Activated naive CD4-positive, alpha-beta T cell treated with anti-CD3 and anti-CD28 coated beads, Interleukin-2, amount 10 ng/mL, durations not matched to agents 7 days and 5 days (primary cell): ENCODE measurements at regions not wholly inside any gene's neighbourhood (a gene's known extent, or its start where the extent isn't known, plus 50 kb on each side); places are given as distances from the start of the nearest gene placed in this dataset.

Source experiments
- CTCF ChIA-PET: fragments of 350-600 bp; sonication (Branson Sonifier 250); formaldehyde crosslinking; loops from one replicate; lab custom pipeline; 2021; ENCODE audit warnings: antibody characterized with exemption; lab: Charles Lee
- DNase-seq: peaks from one replicate; pipeline ENCODE4 v3.0.0-alpha.2; 2020
- H3K27ac Mint-ChIP-seq: one replicate; pipeline ENCODE4 v1.8.0; 2021; ENCODE audit warnings: mild to moderate bottlenecking, moderate library complexity, mixed read lengths
- H3K27me3 Mint-ChIP-seq: one replicate; pipeline ENCODE4 v1.8.0; 2021; ENCODE audit warnings: mild to moderate bottlenecking, mixed read lengths
- H3K36me3 Mint-ChIP-seq: one replicate; pipeline ENCODE4 v1.8.0; 2021; ENCODE audit warnings: mixed read lengths
- H3K4me1 Mint-ChIP-seq: one replicate; pipeline ENCODE4 v1.8.0; 2021; ENCODE audit warnings: mixed read lengths
- H3K4me3 Mint-ChIP-seq: one replicate; pipeline ENCODE4 v1.8.0; 2021; ENCODE audit warnings: mild to moderate bottlenecking, moderate library complexity, mixed read lengths
- H3K9me3 Mint-ChIP-seq: one replicate; pipeline ENCODE4 v1.8.0; 2021; ENCODE audit warnings: mixed read lengths

GRCh38 chr12:113684053-113684907, 212.6 kb upstream of the LHX5 start:
- Mint-ChIP-seq H3K4me1 (no peaks in the 10 kb centered on the region), H3K9me3 (no peaks in the 10 kb centered on the region), H3K27ac (no peak overlapping the region), H3K27me3 (no peaks in the 10 kb centered on the region), H3K36me3 (no peaks in the 10 kb centered on the region), H3K4me3 (no peak overlapping the region)
- CTCF ChIA-PET = no interaction called here
- no peak for DNase-seq

GRCh38 chr12:113683574-113683973, 211.9 kb upstream of the LHX5 start:
- H3K9me3 Mint-ChIP-seq = no peaks in the 10 kb centered on the region
- no peak overlapping the region for H3K27ac Mint-ChIP-seq
- H3K4me3 Mint-ChIP-seq = no peak overlapping the region
- H3K36me3 Mint-ChIP-seq = no peaks in the 10 kb centered on the region
- H3K27me3 Mint-ChIP-seq = no peaks in the 10 kb centered on the region
- no peak for DNase-seq
- CTCF ChIA-PET = no interaction called here
- no peaks in the 10 kb centered on the region for H3K4me1 Mint-ChIP-seq

- Mint-ChIP-seq H3K9me3 (no peaks in the 10 kb centered on the region), H3K4me1 (no peaks in the 10 kb centered on the region), H3K36me3 (no peaks in the 10 kb centered on the region), H3K27ac (no peak overlapping the region), H3K4me3 (no peak overlapping the region), H3K27me3 (no peaks in the 10 kb centered on the region)
- CTCF ChIA-PET = no interaction called here
- no peak for DNase-seq
Observed at GRCh38 chr12:113680868-113681267, 209.2 kb upstream of the LHX5 start.

GRCh38 chr12:113678223-113679119, 206.8 kb upstream of the LHX5 start:
- Mint-ChIP-seq H3K4me3 (no peak overlapping the region), H3K36me3 (no peaks in the 10 kb centered on the region), H3K27ac (no peak overlapping the region), H3K9me3 (no peaks in the 10 kb centered on the region), H3K4me1 (no peaks in the 10 kb centered on the region), H3K27me3 (peaks cover 4% of the 10 kb centered on the region)
- DNase-seq = no peak
- CTCF ChIA-PET = no interaction called here

GRCh38 chr12:113676547-113676946, 204.9 kb upstream of the LHX5 start:
- H3K4me3 Mint-ChIP-seq = no peak overlapping the region
- no peak overlapping the region for H3K27ac Mint-ChIP-seq
- H3K27me3 Mint-ChIP-seq = peaks cover 9% of the 10 kb centered on the region
- CTCF ChIA-PET = no interaction called here
- H3K9me3 Mint-ChIP-seq = no peaks in the 10 kb centered on the region
- no peak for DNase-seq
- no peaks in the 10 kb centered on the region for H3K4me1 Mint-ChIP-seq
- no peaks in the 10 kb centered on the region for H3K36me3 Mint-ChIP-seq

- DNase-seq = no peak
- no peaks in the 10 kb centered on the region for H3K36me3 Mint-ChIP-seq
- H3K4me1 Mint-ChIP-seq = no peaks in the 10 kb centered on the region
- H3K27ac Mint-ChIP-seq = no peak overlapping the region
- CTCF ChIA-PET = no interaction called here
- H3K4me3 Mint-ChIP-seq = no peak overlapping the region
- no peaks in the 10 kb centered on the region for H3K9me3 Mint-ChIP-seq
- H3K27me3 Mint-ChIP-seq = peaks cover 13% of the 10 kb centered on the region
Observed at GRCh38 chr12:113676117-113676516, 204.4 kb upstream of the LHX5 start.

GRCh38 chr12:113674996-113675395, 203.3 kb upstream of the LHX5 start:
- peaks cover 19% of the 10 kb centered on the region for H3K27me3 Mint-ChIP-seq
- CTCF ChIA-PET = no interaction called here
- no peak overlapping the region for H3K27ac Mint-ChIP-seq
- H3K36me3 Mint-ChIP-seq = no peaks in the 10 kb centered on the region
- no peaks in the 10 kb centered on the region for H3K9me3 Mint-ChIP-seq
- no peaks in the 10 kb centered on the region for H3K4me1 Mint-ChIP-seq
- no peak for DNase-seq
- no peak overlapping the region for H3K4me3 Mint-ChIP-seq

GRCh38 chr12:113674302-113674701, 202.6 kb upstream of the LHX5 start:
- H3K36me3 Mint-ChIP-seq = no peaks in the 10 kb centered on the region
- no peaks in the 10 kb centered on the region for H3K9me3 Mint-ChIP-seq
- no peaks in the 10 kb centered on the region for H3K4me1 Mint-ChIP-seq
- peaks cover 26% of the 10 kb centered on the region for H3K27me3 Mint-ChIP-seq
- H3K27ac Mint-ChIP-seq = no peak overlapping the region
- no peak overlapping the region for H3K4me3 Mint-ChIP-seq
- CTCF ChIA-PET = no interaction called here
- DNase-seq = no peak

- H3K27me3 Mint-ChIP-seq = peaks cover 27% of the 10 kb centered on the region
- CTCF ChIA-PET = no interaction called here
Observed at GRCh38 chr12:113673458-113674238, 202.0 kb upstream of the LHX5 start.

GRCh38 chr12:113670742-113671141, 199.1 kb upstream of the LHX5 start:
- no peak overlapping the region for H3K27ac Mint-ChIP-seq
- no peak for DNase-seq
- CTCF ChIA-PET = no interaction called here
- no peaks in the 10 kb centered on the region for H3K9me3 Mint-ChIP-seq
- peaks cover 44% of the 10 kb centered on the region for H3K27me3 Mint-ChIP-seq
- H3K4me3 Mint-ChIP-seq = no peak overlapping the region
- no peaks in the 10 kb centered on the region for H3K36me3 Mint-ChIP-seq
- no peaks in the 10 kb centered on the region for H3K4me1 Mint-ChIP-seq

More at GRCh38 chr12:113673458-113674238, 202.0 kb upstream of the LHX5 start:
- H3K36me3 Mint-ChIP-seq = no peaks in the 10 kb centered on the region
- no peaks in the 10 kb centered on the region for H3K4me1 Mint-ChIP-seq
- no peak overlapping the region for H3K27ac Mint-ChIP-seq
- no peaks in the 10 kb centered on the region for H3K9me3 Mint-ChIP-seq
- no peak for DNase-seq
- no peak overlapping the region for H3K4me3 Mint-ChIP-seq

GRCh38 chr12:113667676-113668356, 196.1 kb upstream of the LHX5 start:
- no peak overlapping the region for H3K4me3 Mint-ChIP-seq

GRCh38 chr12:113667095-113667494, 195.4 kb upstream of the LHX5 start:
- H3K36me3 Mint-ChIP-seq = no peaks in the 10 kb centered on the region
- H3K4me3 Mint-ChIP-seq = no peak overlapping the region
- H3K27ac Mint-ChIP-seq = no peak overlapping the region
- no peaks in the 10 kb centered on the region for H3K9me3 Mint-ChIP-seq
- DNase-seq = no peak
- H3K4me1 Mint-ChIP-seq = no peaks in the 10 kb centered on the region
- CTCF ChIA-PET = no interaction called here
- H3K27me3 Mint-ChIP-seq = peaks cover 43% of the 10 kb centered on the region

More at GRCh38 chr12:113667676-113668356, 196.1 kb upstream of the LHX5 start:
- Mint-ChIP-seq H3K27ac (no peak overlapping the region), H3K36me3 (no peaks in the 10 kb centered on the region), H3K9me3 (no peaks in the 10 kb centered on the region), H3K4me1 (no peaks in the 10 kb centered on the region), H3K27me3 (peaks cover 43% of the 10 kb centered on the region)
- DNase-seq = no peak
- CTCF ChIA-PET = no interaction called here

GRCh38 chr12:113666223-113666622, 194.6 kb upstream of the LHX5 start:
- no peak for DNase-seq
- Mint-ChIP-seq H3K4me1 (no peaks in the 10 kb centered on the region), H3K9me3 (no peaks in the 10 kb centered on the region), H3K36me3 (no peaks in the 10 kb centered on the region), H3K27ac (no peak overlapping the region), H3K27me3 (peaks cover 35% of the 10 kb centered on the region), H3K4me3 (no peak overlapping the region)
- CTCF ChIA-PET = no interaction called here

GRCh38 chr12:113665457-113665856, 193.8 kb upstream of the LHX5 start:
- no peaks in the 10 kb centered on the region for H3K4me1 Mint-ChIP-seq
- CTCF ChIA-PET = no interaction called here
- H3K27ac Mint-ChIP-seq = no peak overlapping the region
- H3K4me3 Mint-ChIP-seq = no peak overlapping the region
- no peak for DNase-seq
- no peaks in the 10 kb centered on the region for H3K36me3 Mint-ChIP-seq
- no peaks in the 10 kb centered on the region for H3K9me3 Mint-ChIP-seq
- H3K27me3 Mint-ChIP-seq = peaks cover 32% of the 10 kb centered on the region
